ENCODE measurements at regions not wholly inside any gene's neighbourhood (a gene's known extent, or its start where the extent isn't known, plus 50 kb on each side); places are given as distances from the start of the nearest gene placed in this dataset.
"Not testable (repeated sequence)": the region's sequence is repeated elsewhere in the genome, so short reads cannot be mapped to it uniquely, and the experiment has no call there.

DNA sequence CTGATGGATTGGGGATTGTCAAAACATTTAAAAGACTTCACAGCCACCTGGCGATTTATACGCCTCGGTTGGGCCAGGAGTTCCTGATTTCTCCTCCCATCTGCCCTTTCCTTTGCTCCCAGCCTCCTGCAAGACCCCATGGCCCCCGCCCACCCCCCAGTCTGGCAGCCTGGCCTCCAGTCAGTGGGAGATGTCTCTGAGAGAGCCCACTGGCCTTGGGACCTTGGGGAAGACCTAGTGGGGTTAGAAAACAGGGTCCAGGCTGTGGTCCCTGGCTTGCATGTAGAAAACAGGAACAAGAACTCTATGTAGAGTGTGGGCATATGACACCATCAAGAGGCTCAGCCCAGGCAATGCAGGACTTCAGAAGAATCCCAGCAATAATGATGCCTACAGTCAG lies 209.4 kb upstream of the C16orf82 start:
- Histone ChIP-seq H3K79me2 (ENCODE audit: control insufficient read depth, low read length) (no peaks in the 10 kb centered on the region), H4K20me1 (ENCODE audit: control insufficient read depth, insufficient read depth, low read depth, low read length) (no peaks in the 10 kb centered on the region), H3K36me3 (ENCODE audit: control insufficient read depth, low read length) (no peaks in the 10 kb centered on the region), H3K27ac (ENCODE audit: low read depth, low read length) (no peak overlapping the region), H3K4me3 (ENCODE audit: low read length) (no peak overlapping the region), H3K4me2 (ENCODE audit: low read length) (no peak overlapping the region), H3K9me3 (ENCODE audit: control insufficient read depth, insufficient read depth, low read length) (peaks cover 13% of the 10 kb centered on the region), H3K9me2 (replicated peaks; ENCODE audit: control insufficient read depth, low read length) (no peaks in the 10 kb centered on the region), H3K27me3 (ENCODE audit: control insufficient read depth, low read length) (no peaks in the 10 kb centered on the region), H3K4me1 (ENCODE audit: control insufficient read depth, low read length) (no peaks in the 10 kb centered on the region), H3F3A (ENCODE audit: control insufficient read depth, insufficient read depth) (no peaks in the 10 kb centered on the region)
- TF ChIP-seq CTCF (IDR thresholded peaks at IDR 0.05; ENCODE audit: low read depth, low read length, poor library complexity, severe bottlenecking) (no peak), EZH2phosphoT487 (IDR thresholded peaks at IDR 0.05; ENCODE audit: borderline replicate concordance, low read length) (no peak)

GRCh38 chr16:26860506-26860905 lies 206.2 kb upstream of the C16orf82 start:
- no peaks in the 10 kb centered on the region for H3K27me3 ChIP-seq (ENCODE audit: control insufficient read depth, low read length)
- H4K20me1 ChIP-seq (ENCODE audit: control insufficient read depth, insufficient read depth, low read depth, low read length): no peaks in the 10 kb centered on the region
- H3K4me1 ChIP-seq (ENCODE audit: control insufficient read depth, low read length): no peaks in the 10 kb centered on the region
- no peak overlapping the region for H3K27ac ChIP-seq (ENCODE audit: low read depth, low read length)
- no peak overlapping the region for H3K4me3 ChIP-seq (ENCODE audit: low read length)
- TF ChIP-seq EZH2phosphoT487 (IDR thresholded peaks at IDR 0.05; ENCODE audit: borderline replicate concordance, low read length) (no peak), CTCF (IDR thresholded peaks at IDR 0.05; ENCODE audit: low read depth, low read length, poor library complexity, severe bottlenecking) (no peak)
- H3F3A ChIP-seq (ENCODE audit: control insufficient read depth, insufficient read depth): no peaks in the 10 kb centered on the region
- peaks cover 13% of the 10 kb centered on the region for H3K9me3 ChIP-seq (ENCODE audit: control insufficient read depth, insufficient read depth, low read length)
- no peaks in the 10 kb centered on the region for H3K79me2 ChIP-seq (ENCODE audit: control insufficient read depth, low read length)
- no peaks in the 10 kb centered on the region for H3K9me2 ChIP-seq (replicated peaks; ENCODE audit: control insufficient read depth, low read length)
- H3K4me2 ChIP-seq (ENCODE audit: low read length): no peak overlapping the region
- H3K36me3 ChIP-seq (ENCODE audit: control insufficient read depth, low read length): no peaks in the 10 kb centered on the region

DNA sequence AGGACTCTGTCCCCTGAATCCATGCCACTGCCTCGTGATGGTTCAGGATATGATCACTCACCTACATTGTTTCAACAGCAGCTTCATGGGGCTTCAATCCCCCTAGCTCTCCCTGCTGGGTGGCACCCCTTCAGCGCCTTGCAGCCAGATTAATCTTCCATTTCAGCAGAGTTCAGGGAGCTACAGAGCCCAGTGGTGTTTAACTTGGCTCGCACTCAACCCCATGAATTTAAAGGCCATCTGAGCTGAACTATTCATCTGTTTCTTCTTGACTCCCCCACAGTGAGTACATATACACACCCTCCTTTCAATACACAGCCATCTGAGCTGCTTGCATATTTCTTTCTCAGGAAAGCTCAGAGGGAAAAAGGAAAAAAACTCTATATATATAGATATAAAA lies 202.8 kb upstream of the C16orf82 start:
- no peaks in the 10 kb centered on the region for H3K79me2 ChIP-seq (ENCODE audit: control insufficient read depth, low read length)
- no peaks in the 10 kb centered on the region for H3K36me3 ChIP-seq (ENCODE audit: control insufficient read depth, low read length)
- peaks cover 13% of the 10 kb centered on the region for H3K9me3 ChIP-seq (ENCODE audit: control insufficient read depth, insufficient read depth, low read length)
- no peaks in the 10 kb centered on the region for H4K20me1 ChIP-seq (ENCODE audit: control insufficient read depth, insufficient read depth, low read depth, low read length)
- no peak for TF ChIP-seq EZH2phosphoT487 (IDR thresholded peaks at IDR 0.05; ENCODE audit: borderline replicate concordance, low read length)
- TF ChIP-seq CTCF (IDR thresholded peaks at IDR 0.05; ENCODE audit: low read depth, low read length, poor library complexity, severe bottlenecking): no peak
- no peaks in the 10 kb centered on the region for H3K27me3 ChIP-seq (ENCODE audit: control insufficient read depth, low read length)
- H3K9me2 ChIP-seq (replicated peaks; ENCODE audit: control insufficient read depth, low read length): no peaks in the 10 kb centered on the region
- no peaks in the 10 kb centered on the region for H3F3A ChIP-seq (ENCODE audit: control insufficient read depth, insufficient read depth)
- H3K4me3 ChIP-seq (ENCODE audit: low read length): no peak overlapping the region
- H3K4me2 ChIP-seq (ENCODE audit: low read length): no peak overlapping the region
- H3K4me1 ChIP-seq (ENCODE audit: control insufficient read depth, low read length): no peaks in the 10 kb centered on the region
- no peak overlapping the region for H3K27ac ChIP-seq (ENCODE audit: low read depth, low read length)

- H3K9me2 ChIP-seq (replicated peaks; ENCODE audit: control insufficient read depth, low read length); H3K27me3 ChIP-seq (ENCODE audit: control insufficient read depth, low read length); H4K20me1 ChIP-seq (ENCODE audit: control insufficient read depth, insufficient read depth, low read depth, low read length); H3K9me3 ChIP-seq (ENCODE audit: control insufficient read depth, insufficient read depth, low read length); H3K4me2 ChIP-seq (ENCODE audit: low read length); H3K79me2 ChIP-seq (ENCODE audit: control insufficient read depth, low read length); H3K4me3 ChIP-seq (ENCODE audit: low read length); H3K4me1 ChIP-seq (ENCODE audit: control insufficient read depth, low read length); H3K36me3 ChIP-seq (ENCODE audit: control insufficient read depth, low read length); H3K27ac ChIP-seq (ENCODE audit: low read depth, low read length); H3F3A ChIP-seq (ENCODE audit: control insufficient read depth, insufficient read depth): not testable (repeated sequence)
These were observed 192.4 kb upstream of the C16orf82 start for GRCh38 chr16:26874318-26874717.
